ENCODE measurements at regions not wholly inside any gene's neighbourhood (a gene's known extent, or its start where the extent isn't known, plus 50 kb on each side); places are given as distances from the start of the nearest gene placed in this dataset.

DNA sequence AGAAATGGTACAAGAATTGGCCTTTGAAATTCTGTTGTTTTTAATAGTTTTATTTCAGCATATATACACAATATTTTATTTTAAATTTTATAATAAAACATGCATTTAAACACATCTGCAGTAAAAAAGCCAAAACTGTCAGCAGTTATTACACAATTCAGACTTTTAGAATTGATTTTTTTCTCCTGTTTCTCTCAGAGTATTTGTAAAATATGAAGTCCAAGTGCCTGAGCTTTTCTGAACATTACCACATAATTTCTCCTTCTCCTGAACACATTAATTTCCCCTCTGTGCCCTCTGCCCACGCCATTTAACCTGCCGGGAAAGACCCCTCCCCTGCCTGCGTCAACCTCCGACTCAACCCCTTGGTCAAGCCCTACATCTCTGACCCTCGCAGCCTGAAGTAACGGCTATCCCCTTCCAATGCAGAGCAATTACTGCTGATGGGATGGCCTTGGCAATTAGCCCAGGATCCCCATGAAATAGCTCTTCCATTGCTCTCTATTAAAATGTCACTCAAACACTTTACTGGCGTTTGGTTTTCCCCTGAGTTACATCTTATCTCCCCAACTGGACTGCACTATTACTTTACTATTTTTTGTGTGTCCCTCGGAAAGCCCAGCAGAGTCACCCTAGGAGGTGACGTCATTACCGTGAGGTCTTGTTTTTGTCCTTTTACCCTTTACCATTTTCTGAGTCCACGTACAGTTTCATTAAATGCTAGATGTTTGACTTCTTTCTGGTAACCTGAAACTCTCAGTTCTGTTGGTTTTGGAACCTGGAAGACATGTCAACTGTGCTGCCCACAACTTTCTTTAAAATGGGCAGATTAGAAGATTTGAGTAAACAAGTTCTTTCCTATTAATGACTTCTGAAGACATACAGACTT is 146.7 kb upstream of the TAB2 start:
- Mint-ChIP-seq H3K9me3 (no peaks in the 10 kb centered on the region), H3K27ac (no peak overlapping the region), H3K27me3 (no peaks in the 10 kb centered on the region), H3K36me3 (ENCODE audit: low read depth) (no peaks in the 10 kb centered on the region), H3K4me3 (no peak overlapping the region), H3K4me1 (ENCODE audit: low read depth) (peaks cover 33% of the 10 kb centered on the region)
- ATAC-seq (ENCODE audit: poor library complexity): no peak
- no peak for DNase-seq
- Histone ChIP-seq H3K36me3 (ENCODE audit: insufficient read depth, low read length) (no peaks in the 10 kb centered on the region), H3K4me3 (ENCODE audit: low read length) (no peak overlapping the region), H3K27me3 (ENCODE audit: control insufficient read depth in 1 of 2, insufficient read depth in 2 of 2, low read length in 2 of 2) (no peaks in the 10 kb centered on the region), H3K9me3 (ENCODE audit: control insufficient read depth in 1 of 2, insufficient read depth in 1 of 2, low read length in 2 of 2) (no peaks in the 10 kb centered on the region), H3K4me1 (ENCODE audit: insufficient read depth, low read length) (peaks cover 31% of the 10 kb centered on the region), H3K27ac (ENCODE audit: low read depth in 1 of 2, low read length in 2 of 2) (no peak overlapping the region)
- POLR2A ChIA-PET: interaction anchor here (0.6 to 0.9 kb wide), 2 partner anchors 42 to 123 kb away, joined by 3 read pairs; no protein-coding TSS in a partner anchor
- CTCF ChIA-PET: no interaction called here
- intact Hi-C loops (cut with DNase I, micrococcal nuclease): loop anchor here in 1 of 2 experiments (5.0 kb wide), 1 partner anchor 51 kb away; no protein-coding TSS in a partner anchor
- TF ChIP-seq, protein P1, sequence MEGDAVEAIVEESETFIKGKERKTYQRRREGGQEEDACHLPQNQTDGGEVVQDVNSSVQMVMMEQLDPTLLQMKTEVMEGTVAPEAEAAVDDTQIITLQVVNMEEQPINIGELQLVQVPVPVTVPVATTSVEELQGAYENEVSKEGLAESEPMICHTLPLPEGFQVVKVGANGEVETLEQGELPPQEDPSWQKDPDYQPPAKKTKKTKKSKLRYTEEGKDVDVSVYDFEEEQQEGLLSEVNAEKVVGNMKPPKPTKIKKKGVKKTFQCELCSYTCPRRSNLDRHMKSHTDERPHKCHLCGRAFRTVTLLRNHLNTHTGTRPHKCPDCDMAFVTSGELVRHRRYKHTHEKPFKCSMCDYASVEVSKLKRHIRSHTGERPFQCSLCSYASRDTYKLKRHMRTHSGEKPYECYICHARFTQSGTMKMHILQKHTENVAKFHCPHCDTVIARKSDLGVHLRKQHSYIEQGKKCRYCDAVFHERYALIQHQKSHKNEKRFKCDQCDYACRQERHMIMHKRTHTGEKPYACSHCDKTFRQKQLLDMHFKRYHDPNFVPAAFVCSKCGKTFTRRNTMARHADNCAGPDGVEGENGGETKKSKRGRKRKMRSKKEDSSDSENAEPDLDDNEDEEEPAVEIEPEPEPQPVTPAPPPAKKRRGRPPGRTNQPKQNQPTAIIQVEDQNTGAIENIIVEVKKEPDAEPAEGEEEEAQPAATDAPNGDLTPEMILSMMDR (IDR thresholded peaks at IDR 0.05): no peak

DNA sequence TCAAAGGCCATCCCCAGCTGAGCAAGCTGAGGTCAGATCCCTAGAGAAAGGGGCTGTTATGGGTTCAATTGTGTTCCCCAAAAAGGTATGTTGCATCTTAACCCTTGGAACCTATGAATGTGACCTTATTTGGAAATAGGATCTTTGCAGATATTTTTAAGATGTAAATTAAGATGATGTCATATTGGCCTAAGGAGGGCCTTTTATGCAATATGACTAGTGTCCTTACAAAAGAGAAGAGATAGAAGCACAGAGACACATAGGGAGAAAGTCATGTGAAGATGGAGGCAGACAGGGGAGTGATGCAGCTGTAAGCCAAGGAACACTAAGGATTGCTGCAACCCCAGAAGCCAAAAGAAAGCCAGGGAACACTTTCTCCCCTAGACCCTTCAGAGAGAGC is 144.3 kb upstream of the TAB2 start:
- Histone ChIP-seq H3K9me3 (ENCODE audit: control insufficient read depth in 1 of 2, insufficient read depth in 1 of 2, low read length in 2 of 2) (no peaks in the 10 kb centered on the region), H3K4me3 (ENCODE audit: low read length) (no peak overlapping the region), H3K4me1 (ENCODE audit: insufficient read depth, low read length) (peaks cover 18% of the 10 kb centered on the region), H3K36me3 (ENCODE audit: insufficient read depth, low read length) (no peaks in the 10 kb centered on the region), H3K27me3 (ENCODE audit: control insufficient read depth in 1 of 2, insufficient read depth in 2 of 2, low read length in 2 of 2) (no peaks in the 10 kb centered on the region), H3K27ac (ENCODE audit: low read depth in 1 of 2, low read length in 2 of 2) (no peak overlapping the region)
- Mint-ChIP-seq H3K4me3 (no peak overlapping the region), H3K36me3 (ENCODE audit: low read depth) (no peaks in the 10 kb centered on the region), H3K9me3 (peaks cover 2% of the 10 kb centered on the region), H3K27me3 (no peaks in the 10 kb centered on the region), H3K4me1 (ENCODE audit: low read depth) (peaks cover 16% of the 10 kb centered on the region), H3K27ac (no peak overlapping the region)
- POLR2A ChIA-PET: no interaction called here
- ATAC-seq (ENCODE audit: poor library complexity): no peak
- DNase-seq: no peak
- TF ChIP-seq, protein P1 (IDR thresholded peaks at IDR 0.05): no peak
- intact Hi-C loops (cut with DNase I, micrococcal nuclease): loop anchor here in 1 of 2 experiments (5.0 kb wide), 1 partner anchor 49 kb away; no protein-coding TSS in a partner anchor
- CTCF ChIA-PET: no interaction called here

DNA sequence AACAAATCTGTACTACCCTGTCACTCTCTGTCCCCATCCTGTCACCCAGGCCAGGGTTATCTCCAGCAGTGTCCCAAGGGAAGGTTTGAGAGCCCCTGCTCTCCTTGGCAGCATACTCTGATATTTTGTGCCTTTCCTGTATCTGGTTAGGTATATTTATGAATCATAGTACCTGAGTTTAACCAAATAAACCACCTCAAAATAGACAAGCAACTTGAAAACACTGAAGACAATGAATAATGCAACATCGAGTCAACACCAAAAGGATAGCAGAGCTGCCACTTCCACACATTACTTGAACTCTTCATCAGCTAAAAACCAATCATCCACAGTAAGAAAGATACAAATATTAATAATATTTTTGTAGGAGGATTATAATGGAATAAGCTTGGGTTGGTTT is 142.6 kb upstream of the TAB2 start:
- Histone ChIP-seq H3K4me1 (ENCODE audit: insufficient read depth, low read length) (peaks cover under 1% of the 10 kb centered on the region), H3K9me3 (ENCODE audit: control insufficient read depth in 1 of 2, insufficient read depth in 1 of 2, low read length in 2 of 2) (no peaks in the 10 kb centered on the region), H3K27ac (ENCODE audit: low read depth in 1 of 2, low read length in 2 of 2) (no peak overlapping the region), H3K27me3 (ENCODE audit: control insufficient read depth in 1 of 2, insufficient read depth in 2 of 2, low read length in 2 of 2) (no peaks in the 10 kb centered on the region), H3K4me3 (ENCODE audit: low read length) (no peak overlapping the region), H3K36me3 (ENCODE audit: insufficient read depth, low read length) (no peaks in the 10 kb centered on the region)
- Mint-ChIP-seq H3K27ac (no peak overlapping the region), H3K4me3 (no peak overlapping the region), H3K4me1 (ENCODE audit: low read depth) (peaks cover under 1% of the 10 kb centered on the region), H3K9me3 (peaks cover 2% of the 10 kb centered on the region), H3K27me3 (no peaks in the 10 kb centered on the region), H3K36me3 (ENCODE audit: low read depth) (no peaks in the 10 kb centered on the region)
- TF ChIP-seq, protein P1 (IDR thresholded peaks at IDR 0.05): no peak
- ATAC-seq (ENCODE audit: poor library complexity): no peak
- CTCF ChIA-PET: no interaction called here
- POLR2A ChIA-PET: no interaction called here
- intact Hi-C loops (cut with DNase I, micrococcal nuclease): loop anchor here in 1 of 2 experiments (5.0 kb wide), 1 partner anchor 47 kb away; no protein-coding TSS in a partner anchor
- no peak for DNase-seq

Data from CD4-positive, alpha-beta T cell (primary cell).